Lung (tissue), 11 donors: ENCODE measurements at regions not wholly inside any gene's neighbourhood (a gene's known extent, or its start where the extent isn't known, plus 50 kb on each side); places are given as distances from the start of the nearest gene placed in this dataset.

ENCODE experiments used
- ATAC-seq: fragments of 200-7000 bp; cut with Tn5 transposase; one replicate; pipeline ENCODE4 v1.9.1; 2020; ENCODE audit warnings: moderate number of reproducible peaks; ENCODE audit not compliant: insufficient read depth, low FRiP score
- DNase-seq, 3 donors: peaks; one replicate each; pipeline ENCODE4 v3.0.0-alpha.2; 2013 to 2017
- H3K27ac ChIP-seq, 2 donors: one replicate each; pipeline ENCODE4 v1.5.1; 2013; ENCODE audit warnings: mild to moderate bottlenecking in 2 of 2, moderate library complexity in 2 of 2, control low read depth in 1 of 2, inconsistent platforms in 1 of 2, low read depth in 1 of 2, low read length in 1 of 2
- H3K27me3 ChIP-seq, 3 donors: one replicate each; pipeline ENCODE4 v1.5.1; 2013; ENCODE audit warnings: low read length in 2 of 3; ENCODE audit not compliant: control insufficient read depth in 3 of 3, insufficient read depth in 3 of 3
- H3K36me3 ChIP-seq, 4 donors: one replicate each; pipeline ENCODE4 v1.5.1; 2013; ENCODE audit warnings: low read length in 4 of 4, mild to moderate bottlenecking in 1 of 4, moderate library complexity in 1 of 4; ENCODE audit not compliant: control insufficient read depth in 4 of 4, insufficient read depth in 4 of 4
- H3K4me1 ChIP-seq, 5 donors: one replicate each; pipeline ENCODE4 v1.5.1; 2013; ENCODE audit warnings: low read length in 5 of 5, mild to moderate bottlenecking in 2 of 5, moderate library complexity in 1 of 5; ENCODE audit not compliant: control insufficient read depth in 5 of 5, insufficient read depth in 5 of 5
- H3K4me3 ChIP-seq: one replicate; pipeline ENCODE4 v1.5.1; 2013; ENCODE audit warnings: mild to moderate bottlenecking, control low read depth, moderate library complexity
- H3K9ac ChIP-seq, 2 donors: one replicate each; pipeline ENCODE4 v1.5.1; 2013; ENCODE audit warnings: low read length in 2 of 2, control low read depth in 1 of 2; ENCODE audit not compliant: insufficient read depth in 1 of 2
- H3K9me3 ChIP-seq, 4 donors: one replicate each; pipeline ENCODE4 v1.5.1; 2013; ENCODE audit warnings: low read length in 3 of 4, mild to moderate bottlenecking in 1 of 4, moderate library complexity in 1 of 4; ENCODE audit not compliant: control insufficient read depth in 4 of 4, insufficient read depth in 3 of 4
- WGBS, 2 donors: extraction: QIAGEN DNeasy Blood & Tissue Kit; methylation state at CpG; one replicate each; pipeline ENCODE4 v1.1.7; 2013; 5-methylcytosine and 5-hydroxymethylcytosine counted together
- TF ChIP-seq, protein P1 (sequence below): IDR thresholded peaks from 2 replicates; pipeline ENCODE4 v1.5.1; 2012; ENCODE audit warnings: mild to moderate bottlenecking; ENCODE audit errors: control extremely low read depth, extremely low read depth
- donor health status: control.
- donor health status: control.
- donor health status: Bipolar disorder and iron deficiency.
- donor health status: healthy.
- donor health status: DM: yes; HTN: yes; CAD: no.

DNA sequence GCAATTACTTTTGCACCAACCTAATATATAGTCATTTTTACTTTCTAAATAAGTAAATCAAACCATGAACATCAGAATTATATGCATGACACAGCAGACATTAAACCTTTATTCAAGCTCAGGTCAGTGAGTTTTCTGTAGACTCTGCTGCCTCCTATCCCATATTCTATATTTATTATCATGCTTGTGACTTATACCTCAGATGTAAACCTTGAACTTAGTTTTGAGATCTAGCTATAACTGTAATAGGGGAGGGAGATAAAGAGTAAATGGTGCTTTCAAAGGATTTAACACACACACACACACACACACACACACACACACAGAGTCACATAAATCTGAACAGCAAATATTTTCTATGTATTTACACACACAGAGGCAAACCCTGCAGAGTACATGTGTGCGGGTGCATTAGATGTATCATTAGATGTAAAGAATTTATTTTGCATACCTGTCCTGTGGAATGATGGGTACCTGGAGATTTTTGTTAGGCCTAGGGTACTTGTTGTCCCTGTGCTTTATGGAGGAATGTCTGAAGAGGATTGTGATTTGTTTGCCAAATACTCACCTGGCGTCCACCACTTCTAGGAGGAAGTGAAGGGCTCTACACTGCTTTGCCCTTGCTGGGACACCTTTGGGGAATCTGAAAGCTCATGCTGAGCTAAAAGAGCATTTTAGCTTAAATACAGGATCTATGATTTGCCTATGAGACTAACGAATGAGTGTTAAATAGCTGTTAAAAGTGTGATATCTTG lies 521.9 kb downstream of the KLF5 start:
- WGBS, 2 donors: 70 to 75% methylated on average over 3 of the region's 3 CpGs
- Histone ChIP-seq H3K9me3 (no peaks in the 10 kb centered on the region), H3K27me3 (no peaks in the 10 kb centered on the region), H3K36me3 (no peaks in the 10 kb centered on the region), H3K27ac (no peak overlapping the region), H3K4me1 (peaks cover 0 to 3% (median 0%) of the 10 kb centered on the region in 5 donors), H3K9ac (no peak overlapping the region), H3K4me3 (no peak overlapping the region)
- TF ChIP-seq, protein P1, sequence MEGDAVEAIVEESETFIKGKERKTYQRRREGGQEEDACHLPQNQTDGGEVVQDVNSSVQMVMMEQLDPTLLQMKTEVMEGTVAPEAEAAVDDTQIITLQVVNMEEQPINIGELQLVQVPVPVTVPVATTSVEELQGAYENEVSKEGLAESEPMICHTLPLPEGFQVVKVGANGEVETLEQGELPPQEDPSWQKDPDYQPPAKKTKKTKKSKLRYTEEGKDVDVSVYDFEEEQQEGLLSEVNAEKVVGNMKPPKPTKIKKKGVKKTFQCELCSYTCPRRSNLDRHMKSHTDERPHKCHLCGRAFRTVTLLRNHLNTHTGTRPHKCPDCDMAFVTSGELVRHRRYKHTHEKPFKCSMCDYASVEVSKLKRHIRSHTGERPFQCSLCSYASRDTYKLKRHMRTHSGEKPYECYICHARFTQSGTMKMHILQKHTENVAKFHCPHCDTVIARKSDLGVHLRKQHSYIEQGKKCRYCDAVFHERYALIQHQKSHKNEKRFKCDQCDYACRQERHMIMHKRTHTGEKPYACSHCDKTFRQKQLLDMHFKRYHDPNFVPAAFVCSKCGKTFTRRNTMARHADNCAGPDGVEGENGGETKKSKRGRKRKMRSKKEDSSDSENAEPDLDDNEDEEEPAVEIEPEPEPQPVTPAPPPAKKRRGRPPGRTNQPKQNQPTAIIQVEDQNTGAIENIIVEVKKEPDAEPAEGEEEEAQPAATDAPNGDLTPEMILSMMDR: no peak
- peak; percentile 43 for ATAC-seq
- peak; percentile 18 to 49 (median 23) for DNase-seq

DNA sequence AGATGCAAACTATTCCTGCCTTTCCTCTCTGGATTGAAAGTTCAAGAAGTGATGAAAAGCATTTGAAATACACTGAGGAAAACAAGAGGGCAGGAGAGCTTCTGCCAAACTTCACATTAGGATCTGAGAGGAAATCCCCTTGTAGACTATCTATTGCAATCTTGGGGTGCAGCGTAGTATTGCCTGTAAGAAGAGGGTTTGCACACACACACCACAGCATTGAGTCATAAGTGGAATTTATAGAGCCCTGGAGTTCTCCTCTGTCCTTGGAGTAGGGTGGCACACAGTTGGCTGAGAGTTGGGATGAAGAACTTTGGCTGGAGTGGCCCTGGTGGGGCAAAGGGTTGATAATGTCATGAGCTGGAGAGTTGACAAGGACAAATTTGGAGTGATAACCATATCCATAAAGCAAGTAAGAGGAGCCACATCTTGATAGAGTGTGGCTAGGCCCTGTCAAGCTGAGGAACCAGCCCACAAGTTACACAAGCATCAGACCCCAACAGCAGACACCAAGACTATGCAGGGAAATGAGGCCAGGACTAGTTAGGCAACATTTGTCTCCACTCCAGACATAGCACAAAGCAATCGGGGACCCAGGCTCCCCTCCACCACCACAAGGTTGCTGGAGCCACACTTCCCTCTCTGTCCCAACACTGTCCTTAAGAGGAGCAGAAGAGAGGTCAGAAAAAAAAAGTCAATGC lies 520.9 kb downstream of the KLF5 start:
- Histone ChIP-seq H3K9me3 (no peaks in the 10 kb centered on the region), H3K36me3 (no peaks in the 10 kb centered on the region), H3K4me1 (peaks cover 0 to 3% (median 0%) of the 10 kb centered on the region in 5 donors), H3K27me3 (no peaks in the 10 kb centered on the region), H3K27ac (no peak overlapping the region), H3K9ac (no peak overlapping the region), H3K4me3 (no peak overlapping the region)
- DNase-seq (no peak), ATAC-seq (no peak)
- WGBS, 2 donors: 56 to 59% methylated on average over 2 of the region's 2 CpGs
- TF ChIP-seq, protein P1: no peak

DNA sequence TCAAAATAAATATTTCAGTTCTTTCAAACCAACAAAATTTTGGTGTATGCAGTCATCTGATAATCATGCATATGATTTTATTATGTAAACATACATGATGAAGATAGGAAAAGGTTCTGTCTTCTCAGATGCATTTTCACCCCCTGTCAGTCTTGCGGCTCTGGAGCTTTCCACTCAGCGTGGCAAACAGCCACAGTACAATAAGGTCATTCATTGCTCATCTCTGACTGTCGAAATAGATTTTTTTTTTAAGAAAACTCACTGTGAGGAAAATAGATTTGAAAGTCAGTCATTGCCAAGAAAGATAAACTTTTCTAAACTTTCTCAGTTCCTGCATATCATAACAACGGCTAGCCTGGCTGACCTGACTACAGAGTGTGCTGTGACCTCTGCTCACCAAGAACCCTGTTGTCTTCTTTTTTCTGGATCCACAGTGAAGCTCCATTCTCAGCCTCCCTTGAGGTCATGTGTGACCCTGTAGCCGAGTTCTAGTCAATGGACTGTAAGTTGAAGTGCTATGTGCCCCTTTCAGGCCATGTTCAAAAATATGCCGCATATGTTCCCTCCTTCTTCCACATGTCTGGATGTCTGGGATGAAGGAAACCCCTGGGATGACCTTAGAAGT lies 519.6 kb downstream of the KLF5 start:
- 62 to 76% methylated on average over 6 of the region's 6 CpGs for WGBS, 2 donors
- TF ChIP-seq, protein P1: no peak

More for the DNA sequence above, 519.6 kb downstream of the KLF5 start:
- no peaks in the 10 kb centered on the region for H3K27me3 ChIP-seq
- DNase-seq (peak in 1 of 3 donors; percentile 33), ATAC-seq (no peak)
- peaks cover 0 to 3% (median 0%) of the 10 kb centered on the region in 5 donors for H3K4me1 ChIP-seq
- no peak overlapping the region for H3K4me3 ChIP-seq
- no peak overlapping the region for H3K9ac ChIP-seq
- no peaks in the 10 kb centered on the region for H3K9me3 ChIP-seq
- H3K36me3 ChIP-seq: no peaks in the 10 kb centered on the region
- H3K27ac ChIP-seq: no peak overlapping the region
